HCT116 (cell line): ENCODE measurements at regions not wholly inside any gene's neighbourhood (a gene's known extent, or its start where the extent isn't known, plus 50 kb on each side); places are given as distances from the start of the nearest gene placed in this dataset.

Source experiments
- ATAC-seq: fragments of 200-7000 bp; cut with Tn5 transposase; 2 replicates; pipeline ENCODE4 v1.9.1; 2020; ENCODE audit warnings: mild to moderate bottlenecking, moderate library complexity
- BruUV-seq: library from RNA; stranded (reverse); fragments of 400-500 nt; replicated peaks from 2 replicates; lab custom pipeline; 2021; lab: Mats Ljungman, UMichigan
- CTCF ChIA-PET: fragments of 300-600 bp; sonication (Branson Sonifier 250); formaldehyde crosslinking; loops from one replicate; lab custom pipeline; 2021; ENCODE audit warnings: antibody characterized with exemption; lab: Charles Lee
- POLR2A ChIA-PET: fragments of 300-600, 350-600 bp; sonication (Branson Sonifier 250); formaldehyde crosslinking; loops from one replicate; lab custom pipeline; 2021; ENCODE audit warnings: antibody characterized with exemption; lab: Charles Lee
- RAD21 ChIA-PET, 2 experiments: fragments of 300-600 bp; sonication (Branson Sonifier 250); formaldehyde crosslinking; loops; one replicate each; lab custom pipeline; 2023; ENCODE audit warnings: low total read pairs in 2 of 2; ENCODE audit not compliant: uncharacterized antibody in 2 of 2, unreplicated experiment in 2 of 2, low non-redundant PET in 1 of 2; lab: Charles Lee
- DNase-seq: peaks from one replicate; pipeline ENCODE4 v3.0.0-alpha.2; 2010; ENCODE audit warnings: low read depth, low spot score
- H2AFZ ChIP-seq: fragments of 200-600 bp; shearing (Covaris generic), sonication (generic); 2 replicates; pipeline ENCODE4 v1.6.1; 2017; ENCODE audit warnings: low read depth, mixed run types, mixed read lengths, antibody characterized with exemption, low read length; ENCODE audit not compliant: poor library complexity, severe bottlenecking
- H3K27ac ChIP-seq: 2 replicates; pipeline ENCODE4 v1.5.1; 2012; ENCODE audit warnings: low read depth, low read length
- H3K27me3 ChIP-seq: fragments of 200-600 bp; sonication (generic); 2 replicates; pipeline ENCODE4 v1.6.1; 2016; ENCODE audit warnings: mixed run types, low read length, mixed read lengths; ENCODE audit not compliant: insufficient read depth
- H3K36me3 ChIP-seq, 2 experiments: fragments of 200-500 bp in 1 of 2; fragments of 200-600 bp in 1 of 2; sonication (Bioruptor generic) in 1 of 2; sonication (generic) in 1 of 2; 2 replicates each; pipeline versions ENCODE4 v1.5.1 to v1.6.1; 2014 to 2016; ENCODE audit warnings: low read length in 2 of 2, inconsistent platforms in 1 of 2, mixed read lengths in 1 of 2, mixed run types in 1 of 2; ENCODE audit not compliant: insufficient read depth in 2 of 2, control insufficient read depth in 1 of 2
- H3K4me1 ChIP-seq, 2 experiments: fragments of 200-600 bp in 1 of 2; sonication (generic) in 1 of 2; 2 replicates each; pipeline versions ENCODE4 v1.5.1 to v1.6.1; 2012 to 2017; ENCODE audit warnings: low read length in 2 of 2, inconsistent platforms in 1 of 2, mild to moderate bottlenecking in 1 of 2, mixed read lengths in 1 of 2, mixed run types in 1 of 2, moderate library complexity in 1 of 2; ENCODE audit not compliant: insufficient read depth in 2 of 2, control insufficient read depth in 1 of 2
- H3K4me2 ChIP-seq: fragments of 200-600 bp; sonication (generic); 2 replicates; pipeline ENCODE4 v1.6.1; 2017; ENCODE audit warnings: mixed run types, low read length, mixed read lengths
- H3K4me3 ChIP-seq, 2 experiments: fragments of 200-600 bp in 1 of 2; sonication (generic) in 1 of 2; replicated peaks in 1 of 2; 2 replicates each; pipeline ENCODE4 v1.5.1; 2011 to 2016; ENCODE audit warnings: low read length in 2 of 2, control low read depth in 1 of 2, low read depth in 1 of 2, mild to moderate bottlenecking in 1 of 2, mixed read lengths in 1 of 2, mixed run types in 1 of 2
- H3K79me2 ChIP-seq: fragments of 200-600 bp; sonication (generic); 2 replicates; pipeline ENCODE4 v1.6.1; 2017; ENCODE audit warnings: mild to moderate bottlenecking, mixed run types, low read length, moderate library complexity, mixed read lengths; ENCODE audit not compliant: insufficient read depth
- H3K9ac ChIP-seq: fragments of 200-600 bp; sonication (generic); 2 replicates; pipeline ENCODE4 v1.6.1; 2016; ENCODE audit warnings: low read length, mixed read lengths
- H3K9me2 ChIP-seq: fragments of 200-600 bp; sonication (generic), shearing (Covaris generic); 2 replicates; pipeline ENCODE4 v1.6.1; 2017; ENCODE audit warnings: mixed run types, mild to moderate bottlenecking, moderate library complexity; ENCODE audit not compliant: insufficient read depth
- H3K9me3 ChIP-seq, 2 experiments: fragments of 200-500 bp in 1 of 2; fragments of 200-600 bp in 1 of 2; sonication (Bioruptor generic) in 1 of 2; sonication (generic) in 1 of 2; 2 replicates each; pipeline ENCODE4 v1.6.1; 2014 to 2017; ENCODE audit warnings: low read length in 2 of 2, mixed read lengths in 2 of 2, inconsistent platforms in 1 of 2, low read depth in 1 of 2, mild to moderate bottlenecking in 1 of 2, mixed run types in 1 of 2, moderate library complexity in 1 of 2; ENCODE audit not compliant: control insufficient read depth in 1 of 2, insufficient read depth in 1 of 2
- H4K20me1 ChIP-seq: fragments of 200-600 bp; sonication (generic), shearing (Covaris generic); 2 replicates; pipeline ENCODE4 v1.6.1; 2017; ENCODE audit warnings: mixed run types, mild to moderate bottlenecking, moderate library complexity; ENCODE audit not compliant: insufficient read depth
- ATF3 ChIP-seq: IDR thresholded peaks from 2 replicates; pipeline ENCODE4 v1.6.1; 2012
- CBX3 ChIP-seq: IDR thresholded peaks from 2 replicates; pipeline ENCODE4 v1.6.1; 2012; ENCODE audit warnings: low read depth
- CEBPB ChIP-seq: IDR thresholded peaks from 2 replicates; pipeline ENCODE4 v1.6.1; 2012; ENCODE audit warnings: low read depth
- CTCF ChIP-seq, 3 experiments: fragments of 200-600 bp in 1 of 3; sonication (generic) in 1 of 3; IDR thresholded peaks in 2 of 3; conservative IDR thresholded peaks in 1 of 3; 2 replicates each; pipeline ENCODE4 v1.5.1; 2012 to 2017; ENCODE audit warnings: low read depth in 2 of 3, low read length in 2 of 3, antibody characterized with exemption in 1 of 3, borderline replicate concordance in 1 of 3, control low read depth in 1 of 3, mild to moderate bottlenecking in 1 of 3, mixed read lengths in 1 of 3, mixed run types in 1 of 3, moderate library complexity in 1 of 3; ENCODE audit not compliant: insufficient read depth in 1 of 3
- EGR1 ChIP-seq: IDR thresholded peaks from 2 replicates; pipeline ENCODE4 v1.6.1; 2012; ENCODE audit warnings: low read depth
- ELF1 ChIP-seq: IDR thresholded peaks from 2 replicates; pipeline ENCODE4 v1.6.1; 2012; ENCODE audit warnings: low read depth, borderline replicate concordance
- EZH2phosphoT487 ChIP-seq: fragments of 200-600 bp; IDR thresholded peaks from 2 replicates; pipeline ENCODE4 v1.6.1; 2018; ENCODE audit warnings: antibody characterized with exemption, borderline replicate concordance
- FOSL1 ChIP-seq: IDR thresholded peaks from 2 replicates; pipeline ENCODE4 v1.6.1; 2012; ENCODE audit warnings: low read depth
- JUND ChIP-seq: IDR thresholded peaks from 2 replicates; pipeline ENCODE4 v1.6.1; 2012
- MAX ChIP-seq: IDR thresholded peaks from 2 replicates; pipeline ENCODE4 v1.6.1; 2012
- POLR2A ChIP-seq: IDR thresholded peaks from 2 replicates; pipeline ENCODE4 v1.7.0; 2011; ENCODE audit warnings: borderline replicate concordance; ENCODE audit not compliant: insufficient read depth, insufficient read length; ENCODE audit errors: extremely low read depth
- RAD21 ChIP-seq: IDR thresholded peaks from 2 replicates; pipeline ENCODE4 v1.6.1; 2012; ENCODE audit warnings: low read depth, mild to moderate bottlenecking
- REST ChIP-seq: IDR thresholded peaks from 2 replicates; pipeline ENCODE4 v1.6.1; 2012; ENCODE audit warnings: low read depth
- SIN3A ChIP-seq: IDR thresholded peaks from 2 replicates; pipeline ENCODE4 v1.6.1; 2012; ENCODE audit warnings: low read depth
- SP1 ChIP-seq: IDR thresholded peaks from 2 replicates; pipeline ENCODE4 v1.6.1; 2012; ENCODE audit warnings: low read depth
- SRF ChIP-seq: IDR thresholded peaks from 2 replicates; pipeline ENCODE4 v1.6.1; 2012; ENCODE audit warnings: low read depth
- TCF7L2 ChIP-seq: IDR thresholded peaks from 2 replicates; pipeline ENCODE4 v1.7.0; 2011; ENCODE audit warnings: borderline replicate concordance, inconsistent platforms; ENCODE audit not compliant: insufficient read depth, insufficient read length; ENCODE audit errors: extremely low read depth
- ZNF274 ChIP-seq: fragments of 200-500 bp; sonication (Bioruptor generic); IDR thresholded peaks from 2 replicates; pipeline ENCODE4 v1.6.1; 2014; ENCODE audit warnings: mild to moderate bottlenecking, low read depth, low read length, inconsistent platforms
- intact Hi-C: fragments of 100-400 bp; cut with micrococcal nuclease; formaldehyde crosslinking; loops from 2 replicates; pipeline ENCODE4 v1.10.0; 2022

- no peak for TF ChIP-seq ELF1
- TF ChIP-seq CTCF (IDR thresholded peaks at IDR 0.05 in 2 of 3, conservative IDR thresholded peaks at IDR 0.05 in 1 of 3; ENCODE audit: borderline replicate concordance in 1 of 3, insufficient read depth in 1 of 3, low read depth in 2 of 3, low read length in 2 of 3), result no peak
- no peak for TF ChIP-seq JUND
- TF ChIP-seq SP1, result no peak
- TF ChIP-seq CBX3, result no peak
These were observed 73.3 kb upstream of the SGK1 start (continued) for GRCh38 chr6:134391205-134391604.

- ATAC-seq, result no peak
- H3K9ac ChIP-seq, result no peak overlapping the region
- no peaks in the 10 kb centered on the region for H3K4me1 ChIP-seq
- H2AFZ ChIP-seq, result no peak overlapping the region
- no TSS peak for BruUV-seq
- no peaks in the 10 kb centered on the region for H4K20me1 ChIP-seq
- H3K9me2 ChIP-seq, result no peaks in the 10 kb centered on the region
- H3K36me3 ChIP-seq, result no peaks in the 10 kb centered on the region
- no peak overlapping the region for H3K4me3 ChIP-seq
- no peak overlapping the region for H3K27ac ChIP-seq
- no peaks in the 10 kb centered on the region for H3K27me3 ChIP-seq
- DNase-seq, result no peak
- TF ChIP-seq MAX (no peak), SP1 (no peak), RAD21 (no peak), TCF7L2 (no peak), ZNF274 (no peak), POLR2A (no peak), EZH2phosphoT487 (no peak), SRF (no peak), ELF1 (no peak), FOSL1 (no peak), SIN3A (no peak), ATF3 (no peak), CEBPB (no peak), CTCF (IDR thresholded peaks at IDR 0.05 in 2 of 3, conservative IDR thresholded peaks at IDR 0.05 in 1 of 3; ENCODE audit: borderline replicate concordance in 1 of 3, insufficient read depth in 1 of 3, low read depth in 2 of 3, low read length in 2 of 3) (no peak), EGR1 (no peak), REST (no peak)
- TF ChIP-seq, all 23 proteins: peak for 0
- no peaks in the 10 kb centered on the region for H3K9me3 ChIP-seq
- ChIA-PET RAD21 (no interaction called here), CTCF (no interaction called here), POLR2A (no interaction called here)
- H3K79me2 ChIP-seq, result no peaks in the 10 kb centered on the region
- H3K4me2 ChIP-seq, result no peak overlapping the region
- intact Hi-C loops, result no loop called here
These were observed 71.7 kb upstream of the SGK1 start for GRCh38 chr6:134389658-134390057.
